CD14-positive monocyte (primary cell): ENCODE measurements at regions not wholly inside any gene's neighbourhood (a gene's known extent, or its start where the extent isn't known, plus 50 kb on each side); places are given as distances from the start of the nearest gene placed in this dataset.

Source experiments
- DNase-seq, 3 donors: peaks; one replicate each; pipeline ENCODE4 v3.0.0-alpha.2; 2011 to 2022
- H2AFZ ChIP-seq: 2 replicates; pipeline ENCODE4 v1.6.0; 2012; ENCODE audit warnings: mild to moderate bottlenecking, low read depth, low read length, inconsistent platforms; ENCODE audit not compliant: insufficient read depth, poor library complexity, severe bottlenecking
- H3K27ac ChIP-seq, 2 donors: 1 replicate in 1 of 2; 2 replicates in 1 of 2; pipeline ENCODE4 v1.5.1; 2012 to 2013; ENCODE audit warnings: low read length in 2 of 2, control low read depth in 1 of 2, inconsistent platforms in 1 of 2, low read depth in 1 of 2, mild to moderate bottlenecking in 1 of 2
- H3K27me3 ChIP-seq, 2 donors: one replicate each; pipeline versions ENCODE4 v1.6.0 to v1.6.1; 2011 to 2013; ENCODE audit warnings: low read length in 2 of 2; ENCODE audit not compliant: control insufficient read depth in 2 of 2, insufficient read depth in 2 of 2
- H3K36me3 ChIP-seq, 2 donors: replicated peaks in 1 of 2; 1 replicate in 1 of 2; 2 replicates in 1 of 2; pipeline versions ENCODE4 v1.5.1 to v1.6.1; 2012 to 2013; ENCODE audit warnings: low read length in 2 of 2, control low read depth in 1 of 2, inconsistent platforms in 1 of 2, mild to moderate bottlenecking in 1 of 2; ENCODE audit not compliant: insufficient read depth in 2 of 2, control insufficient read depth in 1 of 2
- H3K4me1 ChIP-seq, 2 donors: 1 replicate in 1 of 2; 2 replicates in 1 of 2; pipeline versions ENCODE4 v1.5.1 to v1.6.1; 2012 to 2013; ENCODE audit warnings: low read length in 2 of 2, control low read depth in 1 of 2, inconsistent platforms in 1 of 2, mild to moderate bottlenecking in 1 of 2, moderate library complexity in 1 of 2; ENCODE audit not compliant: insufficient read depth in 2 of 2, control insufficient read depth in 1 of 2
- H3K4me2 ChIP-seq: replicated peaks from 2 replicates; pipeline ENCODE3; 2012; ENCODE audit warnings: low read length, moderate library complexity, mild to moderate bottlenecking; ENCODE audit not compliant: poor library complexity, severe bottlenecking; ENCODE audit errors: extremely low read depth
- H3K4me3 ChIP-seq, 3 experiments: fragments of 200-600 bp in 1 of 3; sonication (generic) in 1 of 3; replicated peaks in 1 of 3; 1 replicate in 2 of 3; 2 replicates in 1 of 3; pipeline ENCODE4 v1.5.1; 2011 to 2013; ENCODE audit warnings: low read length in 3 of 3, mild to moderate bottlenecking in 3 of 3, control low read depth in 2 of 3, low read depth in 2 of 3, inconsistent platforms in 1 of 3, moderate library complexity in 1 of 3
- H3K79me2 ChIP-seq: 2 replicates; pipeline ENCODE4 v1.6.0; 2012; ENCODE audit warnings: mild to moderate bottlenecking, control low read depth, inconsistent platforms, low read length, moderate library complexity; ENCODE audit not compliant: insufficient read depth
- H3K9ac ChIP-seq: 2 replicates; pipeline ENCODE4 v1.6.0; 2017; ENCODE audit warnings: low read length, mild to moderate bottlenecking; ENCODE audit not compliant: insufficient read depth, poor library complexity, severe bottlenecking
- H3K9me3 ChIP-seq, 2 donors: replicated peaks in 1 of 2; 1 replicate in 1 of 2; 2 replicates in 1 of 2; pipeline versions ENCODE4 v1.5.1 to v1.6.1; 2012 to 2013; ENCODE audit warnings: low read length in 2 of 2, control low read depth in 1 of 2; ENCODE audit not compliant: control insufficient read depth in 1 of 2, insufficient read depth in 1 of 2
- H4K20me1 ChIP-seq: 2 replicates; pipeline ENCODE4 v1.6.0; 2012; ENCODE audit warnings: mild to moderate bottlenecking, low read length, control low read depth, moderate library complexity; ENCODE audit not compliant: insufficient read depth
- H3K27ac Mint-ChIP-seq, 7 donors: one replicate each; pipeline ENCODE4 v1.8.0; 2020; ENCODE audit warnings: mild to moderate bottlenecking in 7 of 7, mixed read lengths in 7 of 7, moderate library complexity in 6 of 7, inconsistent platforms in 2 of 7
- H3K27me3 Mint-ChIP-seq, 3 donors: one replicate each; pipeline ENCODE4 v1.8.0; 2021 to 2022; ENCODE audit warnings: low read depth in 3 of 3, mild to moderate bottlenecking in 3 of 3, mixed read lengths in 3 of 3, moderate library complexity in 3 of 3, inconsistent platforms in 1 of 3
- H3K36me3 Mint-ChIP-seq, 2 donors: one replicate each; pipeline ENCODE4 v1.8.0; 2020; ENCODE audit warnings: mixed read lengths in 2 of 2, inconsistent platforms in 1 of 2, mild to moderate bottlenecking in 1 of 2
- H3K4me1 Mint-ChIP-seq: one replicate; pipeline ENCODE4 v1.8.0; 2020; ENCODE audit warnings: mild to moderate bottlenecking, mixed read lengths
- H3K4me3 Mint-ChIP-seq, 2 donors: one replicate each; pipeline ENCODE4 v1.8.0; 2020; ENCODE audit warnings: mild to moderate bottlenecking in 2 of 2, mixed read lengths in 2 of 2, moderate library complexity in 1 of 2
- H3K9me3 Mint-ChIP-seq, 7 donors: one replicate each; pipeline ENCODE4 v1.8.0; 2020 to 2022; ENCODE audit warnings: mixed read lengths in 7 of 7, mild to moderate bottlenecking in 6 of 7, moderate library complexity in 6 of 7, inconsistent platforms in 2 of 7
- CTCF ChIP-seq: fragments of 200-600 bp; IDR thresholded peaks from one replicate; pipeline ENCODE4 v1.8.0; 2022; ENCODE audit warnings: antibody characterized with exemption, mild to moderate bottlenecking
- WGBS: methylation state at CpG from one replicate; pipeline ENCODE4 v1.1.5; 2013; ENCODE audit warnings: missing lambda C conversion rate; ENCODE audit not compliant: insufficient coverage; 5-methylcytosine and 5-hydroxymethylcytosine counted together
- intact Hi-C, 2 donors: fragments of 100-400 bp; cut with micrococcal nuclease; formaldehyde crosslinking; loops; one replicate each; pipeline versions ENCODE4 v1.15.0 to v1.15.1; 2023

- H4K20me1 ChIP-seq = no peaks in the 10 kb centered on the region
- H3K4me3 ChIP-seq = no peak overlapping the region
- intact Hi-C loops = no loop called here
- no peak overlapping the region for H3K27ac Mint-ChIP-seq
- no peak overlapping the region for H3K4me2 ChIP-seq
- H3K27me3 Mint-ChIP-seq = peaks cover 1 to 4% (median 3%) of the 10 kb centered on the region in 3 donors
- no peaks in the 10 kb centered on the region for H3K36me3 Mint-ChIP-seq
- WGBS = no CpG with 5 or more reads among the region's 2 CpGs
- H3K79me2 ChIP-seq = no peaks in the 10 kb centered on the region
- no peak overlapping the region for H2AFZ ChIP-seq
- H3K9me3 Mint-ChIP-seq = peaks cover 2 to 14% (median 12%) of the 10 kb centered on the region in 7 donors
- no peak for DNase-seq
- no peaks in the 10 kb centered on the region for H3K36me3 ChIP-seq
- H3K9me3 ChIP-seq = peaks cover 6 to 11% of the 10 kb centered on the region in 2 donors
- no peak for TF ChIP-seq CTCF
- no peak overlapping the region for H3K9ac ChIP-seq
- H3K4me3 Mint-ChIP-seq = no peak overlapping the region
- no peaks in the 10 kb centered on the region for H3K4me1 ChIP-seq
- H3K4me1 Mint-ChIP-seq = no peaks in the 10 kb centered on the region
- no peaks in the 10 kb centered on the region for H3K27me3 ChIP-seq
- no peak overlapping the region for H3K27ac ChIP-seq
Measured at GRCh38 chr2:48032765-48033164, 126.5 kb upstream of the FBXO11 start.

- Histone ChIP-seq H3K27ac (no peak overlapping the region), H3K9me3 (peaks cover 8 to 11% of the 10 kb centered on the region in 2 donors), H2AFZ (no peak overlapping the region), H3K4me3 (no peak overlapping the region), H3K36me3 (no peaks in the 10 kb centered on the region), H3K79me2 (no peaks in the 10 kb centered on the region), H4K20me1 (no peaks in the 10 kb centered on the region), H3K4me2 (no peak overlapping the region), H3K4me1 (no peaks in the 10 kb centered on the region), H3K9ac (no peak overlapping the region), H3K27me3 (no peaks in the 10 kb centered on the region)
- TF ChIP-seq CTCF = no peak
- H3K36me3 Mint-ChIP-seq = no peaks in the 10 kb centered on the region
- H3K27me3 Mint-ChIP-seq = peaks cover under 1 to 3% (median 1%) of the 10 kb centered on the region in 3 donors
- intact Hi-C loops = no loop called here
- peaks cover 5 to 21% (median 17%) of the 10 kb centered on the region in 7 donors for H3K9me3 Mint-ChIP-seq
- no peak overlapping the region for H3K4me3 Mint-ChIP-seq
- no peak overlapping the region for H3K27ac Mint-ChIP-seq
- H3K4me1 Mint-ChIP-seq = no peaks in the 10 kb centered on the region
- no peak for DNase-seq
Measured at GRCh38 chr2:48034295-48034694, 128.0 kb upstream of the FBXO11 start.
